ENCODE measurements at regions not wholly inside any gene's neighbourhood (a gene's known extent, or its start where the extent isn't known, plus 50 kb on each side); places are given as distances from the start of the nearest gene placed in this dataset.

DNA sequence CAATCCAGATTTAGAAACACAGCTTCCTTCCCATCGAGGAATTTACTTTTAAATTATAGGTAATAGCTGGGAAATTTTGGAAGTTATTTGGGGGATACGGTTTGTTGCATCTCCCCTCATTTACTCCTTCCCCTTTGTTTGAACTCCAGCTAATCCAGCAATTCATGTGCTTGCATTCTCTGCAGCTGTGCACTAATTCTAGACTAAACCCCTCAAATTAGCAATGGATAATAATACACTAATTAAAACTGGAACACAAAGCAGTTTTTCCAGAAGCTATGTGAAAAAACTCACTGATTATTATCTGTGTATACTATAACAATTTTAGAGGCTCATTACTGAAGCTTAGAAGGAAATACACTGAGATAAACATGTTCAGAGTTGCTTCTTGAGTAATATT, 751.2 kb upstream of the ZNF608 start (continued):
- TF ChIP-seq SMYD3 (CRISPR knock-in tag; IDR thresholded peaks at IDR 0.05) (no peak), SRY (CRISPR knock-in tag; IDR thresholded peaks at IDR 0.05) (no peak), SKI (IDR thresholded peaks at IDR 0.05; ENCODE audit: partially characterized antibody) (no peak)
- TF ChIP-seq, protein P1, sequence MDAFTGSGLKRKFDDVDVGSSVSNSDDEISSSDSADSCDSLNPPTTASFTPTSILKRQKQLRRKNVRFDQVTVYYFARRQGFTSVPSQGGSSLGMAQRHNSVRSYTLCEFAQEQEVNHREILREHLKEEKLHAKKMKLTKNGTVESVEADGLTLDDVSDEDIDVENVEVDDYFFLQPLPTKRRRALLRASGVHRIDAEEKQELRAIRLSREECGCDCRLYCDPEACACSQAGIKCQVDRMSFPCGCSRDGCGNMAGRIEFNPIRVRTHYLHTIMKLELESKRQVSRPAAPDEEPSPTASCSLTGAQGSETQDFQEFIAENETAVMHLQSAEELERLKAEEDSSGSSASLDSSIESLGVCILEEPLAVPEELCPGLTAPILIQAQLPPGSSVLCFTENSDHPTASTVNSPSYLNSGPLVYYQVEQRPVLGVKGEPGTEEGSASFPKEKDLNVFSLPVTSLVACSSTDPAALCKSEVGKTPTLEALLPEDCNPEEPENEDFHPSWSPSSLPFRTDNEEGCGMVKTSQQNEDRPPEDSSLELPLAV (CRISPR knock-in tag; conservative IDR thresholded peaks at IDR 0.05; ENCODE audit: low read depth) = no peak

DNA sequence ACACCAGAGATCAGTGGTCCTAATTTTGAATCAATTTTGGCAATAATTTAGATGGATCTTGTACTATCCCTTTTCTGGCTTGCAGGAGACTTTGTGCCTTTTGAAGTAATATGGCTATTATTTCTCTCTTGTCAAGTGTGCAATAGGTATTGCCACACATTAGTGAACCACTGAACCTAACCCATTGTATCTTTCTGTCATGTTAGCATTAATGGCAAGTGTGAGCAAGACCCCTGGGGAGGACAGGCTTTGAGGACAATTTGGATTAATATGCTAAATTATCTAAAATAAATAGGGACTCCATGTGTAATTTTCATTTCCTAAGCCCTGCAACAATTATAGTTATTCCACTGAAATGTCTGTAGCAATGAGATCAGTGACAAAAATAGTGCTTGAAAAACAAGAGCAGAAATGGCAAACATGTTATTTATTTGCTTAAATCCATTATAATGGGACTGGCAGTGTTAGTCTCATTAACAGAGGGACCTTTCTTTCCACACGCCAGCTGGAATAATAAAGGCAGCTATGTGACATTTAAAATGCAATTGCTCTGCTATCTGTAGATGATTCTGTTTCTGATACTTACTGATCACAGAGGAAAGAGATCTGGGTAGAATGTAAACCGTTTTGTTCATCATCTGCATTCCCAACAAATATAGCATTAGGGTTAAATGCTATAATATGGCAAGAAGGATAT, 753.3 kb upstream of the ZNF608 start:
- Histone ChIP-seq H3K79me2 (ENCODE audit: insufficient read depth, low read length) (no peaks in the 10 kb centered on the region), H4K20me1 (ENCODE audit: insufficient read depth, low read length) (no peaks in the 10 kb centered on the region), H3K9me3 (ENCODE audit: low read length) (no peaks in the 10 kb centered on the region), H3K4me3 (replicated peaks in 1 of 3; ENCODE audit: insufficient read depth in 1 of 3, low read depth in 2 of 3, low read length in 3 of 3) (no peak overlapping the region), H2AFZ (ENCODE audit: low read length) (no peak overlapping the region), H3K4me1 (ENCODE audit: insufficient read depth, low read length) (no peaks in the 10 kb centered on the region), H3K27ac (ENCODE audit: extremely low read length, insufficient read depth, low read length) (no peak overlapping the region), H3K27me3 (ENCODE audit: control insufficient read depth in 1 of 2, insufficient read depth in 2 of 2, low read length in 2 of 2) (no peaks in the 10 kb centered on the region), H3K4me2 (ENCODE audit: low read depth, low read length) (no peak overlapping the region), H3K36me3 (replicated peaks in 1 of 2; ENCODE audit: control insufficient read depth in 1 of 2, insufficient read depth in 2 of 2, low read length in 2 of 2) (no peaks in the 10 kb centered on the region), H3K9ac (ENCODE audit: insufficient read depth, low read depth, low read length) (no peak overlapping the region)
- ChIA-PET CTCF (ENCODE audit: low intra/inter-chr PET ratio, low total read pairs) (no interaction called here), POLR2A (no interaction called here)
- DNase-seq (ENCODE audit: low spot score) = no peak
- WGBS (ENCODE audit: low lambda C conversion rate) = 6% methylated on average over 2 of the region's 2 CpGs
- no peak for FAIRE-seq
- no peak for ATAC-seq
- BruUV-seq (replicated peaks) = no TSS peak
- intact Hi-C loops (cut with micrococcal nuclease; ENCODE audit: unreplicated experiment) (no loop called here), in situ Hi-C loops (cut with HindIII; ENCODE audit: extremely low pct_ligation_motif_present, low pct_unique_long_range_greater_than_20kb) (no loop called here)
- TF ChIP-seq, protein P2, sequence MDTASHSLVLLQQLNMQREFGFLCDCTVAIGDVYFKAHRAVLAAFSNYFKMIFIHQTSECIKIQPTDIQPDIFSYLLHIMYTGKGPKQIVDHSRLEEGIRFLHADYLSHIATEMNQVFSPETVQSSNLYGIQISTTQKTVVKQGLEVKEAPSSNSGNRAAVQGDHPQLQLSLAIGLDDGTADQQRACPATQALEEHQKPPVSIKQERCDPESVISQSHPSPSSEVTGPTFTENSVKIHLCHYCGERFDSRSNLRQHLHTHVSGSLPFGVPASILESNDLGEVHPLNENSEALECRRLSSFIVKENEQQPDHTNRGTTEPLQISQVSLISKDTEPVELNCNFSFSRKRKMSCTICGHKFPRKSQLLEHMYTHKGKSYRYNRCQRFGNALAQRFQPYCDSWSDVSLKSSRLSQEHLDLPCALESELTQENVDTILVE (CRISPR knock-in tag; IDR thresholded peaks at IDR 0.05) = no peak
- TF ChIP-seq, protein P3, sequence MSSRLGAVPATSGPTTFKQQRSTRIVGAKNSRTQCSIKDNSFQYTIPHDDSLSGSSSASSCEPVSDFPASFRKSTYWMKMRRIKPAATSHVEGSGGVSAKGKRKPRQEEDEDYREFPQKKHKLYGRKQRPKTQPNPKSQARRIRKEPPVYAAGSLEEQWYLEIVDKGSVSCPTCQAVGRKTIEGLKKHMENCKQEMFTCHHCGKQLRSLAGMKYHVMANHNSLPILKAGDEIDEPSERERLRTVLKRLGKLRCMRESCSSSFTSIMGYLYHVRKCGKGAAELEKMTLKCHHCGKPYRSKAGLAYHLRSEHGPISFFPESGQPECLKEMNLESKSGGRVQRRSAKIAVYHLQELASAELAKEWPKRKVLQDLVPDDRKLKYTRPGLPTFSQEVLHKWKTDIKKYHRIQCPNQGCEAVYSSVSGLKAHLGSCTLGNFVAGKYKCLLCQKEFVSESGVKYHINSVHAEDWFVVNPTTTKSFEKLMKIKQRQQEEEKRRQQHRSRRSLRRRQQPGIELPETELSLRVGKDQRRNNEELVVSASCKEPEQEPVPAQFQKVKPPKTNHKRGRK (CRISPR knock-in tag; IDR thresholded peaks at IDR 0.05) = no peak
- TF ChIP-seq, protein P4, sequence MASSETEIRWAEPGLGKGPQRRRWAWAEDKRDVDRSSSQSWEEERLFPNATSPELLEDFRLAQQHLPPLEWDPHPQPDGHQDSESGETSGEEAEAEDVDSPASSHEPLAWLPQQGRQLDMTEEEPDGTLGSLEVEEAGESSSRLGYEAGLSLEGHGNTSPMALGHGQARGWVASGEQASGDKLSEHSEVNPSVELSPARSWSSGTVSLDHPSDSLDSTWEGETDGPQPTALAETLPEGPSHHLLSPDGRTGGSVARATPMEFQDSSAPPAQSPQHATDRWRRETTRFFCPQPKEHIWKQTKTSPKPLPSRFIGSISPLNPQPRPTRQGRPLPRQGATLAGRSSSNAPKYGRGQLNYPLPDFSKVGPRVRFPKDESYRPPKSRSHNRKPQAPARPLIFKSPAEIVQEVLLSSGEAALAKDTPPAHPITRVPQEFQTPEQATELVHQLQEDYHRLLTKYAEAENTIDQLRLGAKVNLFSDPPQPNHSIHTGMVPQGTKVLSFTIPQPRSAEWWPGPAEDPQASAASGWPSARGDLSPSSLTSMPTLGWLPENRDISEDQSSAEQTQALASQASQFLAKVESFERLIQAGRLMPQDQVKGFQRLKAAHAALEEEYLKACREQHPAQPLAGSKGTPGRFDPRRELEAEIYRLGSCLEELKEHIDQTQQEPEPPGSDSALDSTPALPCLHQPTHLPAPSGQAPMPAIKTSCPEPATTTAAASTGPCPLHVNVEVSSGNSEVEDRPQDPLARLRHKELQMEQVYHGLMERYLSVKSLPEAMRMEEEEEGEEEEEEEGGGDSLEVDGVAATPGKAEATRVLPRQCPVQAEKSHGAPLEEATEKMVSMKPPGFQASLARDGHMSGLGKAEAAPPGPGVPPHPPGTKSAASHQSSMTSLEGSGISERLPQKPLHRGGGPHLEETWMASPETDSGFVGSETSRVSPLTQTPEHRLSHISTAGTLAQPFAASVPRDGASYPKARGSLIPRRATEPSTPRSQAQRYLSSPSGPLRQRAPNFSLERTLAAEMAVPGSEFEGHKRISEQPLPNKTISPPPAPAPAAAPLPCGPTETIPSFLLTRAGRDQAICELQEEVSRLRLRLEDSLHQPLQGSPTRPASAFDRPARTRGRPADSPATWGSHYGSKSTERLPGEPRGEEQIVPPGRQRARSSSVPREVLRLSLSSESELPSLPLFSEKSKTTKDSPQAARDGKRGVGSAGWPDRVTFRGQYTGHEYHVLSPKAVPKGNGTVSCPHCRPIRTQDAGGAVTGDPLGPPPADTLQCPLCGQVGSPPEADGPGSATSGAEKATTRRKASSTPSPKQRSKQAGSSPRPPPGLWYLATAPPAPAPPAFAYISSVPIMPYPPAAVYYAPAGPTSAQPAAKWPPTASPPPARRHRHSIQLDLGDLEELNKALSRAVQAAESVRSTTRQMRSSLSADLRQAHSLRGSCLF (CRISPR knock-in tag; IDR thresholded peaks at IDR 0.05; ENCODE audit: borderline replicate concordance) = no peak
- TF ChIP-seq ZKSCAN1 (IDR thresholded peaks at IDR 0.05; ENCODE audit: low read length) = no peak
- no peak for TF ChIP-seq SP1 (IDR thresholded peaks at IDR 0.05)
- TF ChIP-seq SP1 (CRISPR knock-in tag; IDR thresholded peaks at IDR 0.05) = no peak
- no peak for TF ChIP-seq MAF1 (CRISPR knock-in tag; IDR thresholded peaks at IDR 0.05; ENCODE audit: borderline replicate concordance)
- no peak for TF ChIP-seq GTF2F1 (IDR thresholded peaks at IDR 0.05; ENCODE audit: low read length)
- TF ChIP-seq TBP (CRISPR knock-in tag; IDR thresholded peaks at IDR 0.05) = no peak
- TF ChIP-seq NFIB (CRISPR knock-in tag; IDR thresholded peaks at IDR 0.05; ENCODE audit: borderline replicate concordance) = no peak
- no peak for TF ChIP-seq ARID2 (CRISPR knock-in tag; IDR thresholded peaks at IDR 0.05; ENCODE audit: borderline replicate concordance)

Measured in HepG2 (cell line).